GM13977 (cell line): ENCODE measurements at regions not wholly inside any gene's neighbourhood (a gene's known extent, or its start where the extent isn't known, plus 50 kb on each side); places are given as distances from the start of the nearest gene placed in this dataset.

Experiments used
- DNase-seq: peaks from one replicate; pipeline ENCODE4 v3.0.0; 2012; ENCODE audit warnings: low spot score
- in situ Hi-C: fragments of 300-500 bp; cut with MboI; formaldehyde crosslinking; loops from one replicate; pipeline ENCODE4 v1.12.0; 2022; ENCODE audit warnings: low sequenced_read_pairs, low pct_unique_long_range_greater_than_20kb, mixed read lengths, inconsistent platforms; ENCODE audit not compliant: unreplicated experiment
- TF ChIP-seq, protein P1 (sequence below): IDR thresholded peaks from 2 replicates; pipeline ENCODE4 v1.5.1; 2012; ENCODE audit warnings: mild to moderate bottlenecking, control low read depth; ENCODE audit not compliant: insufficient read depth; ENCODE audit errors: extremely low read depth, missing control alignments

GRCh38 chr5:93017376-93017775 lies 563.6 kb downstream of the NR2F1-AS1 start:
- in situ Hi-C loops, result no loop called here

DNA sequence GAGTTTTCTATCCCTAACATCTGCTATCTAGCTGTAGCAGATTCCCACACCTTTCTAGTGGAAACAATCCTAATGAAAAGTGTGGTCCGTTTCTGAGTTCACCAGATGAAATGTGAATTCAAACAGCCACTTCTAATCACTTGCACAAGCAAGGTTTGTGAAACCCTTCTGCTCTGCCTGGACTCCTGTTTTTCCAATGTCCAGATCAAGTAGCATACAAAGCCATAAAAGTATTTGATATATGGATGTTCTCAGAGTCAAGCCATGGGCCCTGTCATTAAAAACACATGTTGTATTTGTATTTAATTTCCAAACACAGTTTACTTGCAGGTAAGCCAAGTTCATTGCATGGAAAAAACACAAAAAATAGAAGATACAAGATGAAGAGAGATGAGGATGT lies 570.4 kb downstream of the NR2F1-AS1 start:
- in situ Hi-C loops, result no loop called here
- no peak for DNase-seq
- TF ChIP-seq, protein P1, sequence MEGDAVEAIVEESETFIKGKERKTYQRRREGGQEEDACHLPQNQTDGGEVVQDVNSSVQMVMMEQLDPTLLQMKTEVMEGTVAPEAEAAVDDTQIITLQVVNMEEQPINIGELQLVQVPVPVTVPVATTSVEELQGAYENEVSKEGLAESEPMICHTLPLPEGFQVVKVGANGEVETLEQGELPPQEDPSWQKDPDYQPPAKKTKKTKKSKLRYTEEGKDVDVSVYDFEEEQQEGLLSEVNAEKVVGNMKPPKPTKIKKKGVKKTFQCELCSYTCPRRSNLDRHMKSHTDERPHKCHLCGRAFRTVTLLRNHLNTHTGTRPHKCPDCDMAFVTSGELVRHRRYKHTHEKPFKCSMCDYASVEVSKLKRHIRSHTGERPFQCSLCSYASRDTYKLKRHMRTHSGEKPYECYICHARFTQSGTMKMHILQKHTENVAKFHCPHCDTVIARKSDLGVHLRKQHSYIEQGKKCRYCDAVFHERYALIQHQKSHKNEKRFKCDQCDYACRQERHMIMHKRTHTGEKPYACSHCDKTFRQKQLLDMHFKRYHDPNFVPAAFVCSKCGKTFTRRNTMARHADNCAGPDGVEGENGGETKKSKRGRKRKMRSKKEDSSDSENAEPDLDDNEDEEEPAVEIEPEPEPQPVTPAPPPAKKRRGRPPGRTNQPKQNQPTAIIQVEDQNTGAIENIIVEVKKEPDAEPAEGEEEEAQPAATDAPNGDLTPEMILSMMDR, result no peak

More at GRCh38 chr5:93017376-93017775, 563.6 kb downstream of the NR2F1-AS1 start:
- TF ChIP-seq, protein P1, result no peak
- no peak for DNase-seq

GRCh38 chr5:93010037-93010436 lies 571.0 kb downstream of the NR2F1-AS1 start:
- TF ChIP-seq, protein P1, result no peak
- in situ Hi-C loops, result no loop called here

DNA sequence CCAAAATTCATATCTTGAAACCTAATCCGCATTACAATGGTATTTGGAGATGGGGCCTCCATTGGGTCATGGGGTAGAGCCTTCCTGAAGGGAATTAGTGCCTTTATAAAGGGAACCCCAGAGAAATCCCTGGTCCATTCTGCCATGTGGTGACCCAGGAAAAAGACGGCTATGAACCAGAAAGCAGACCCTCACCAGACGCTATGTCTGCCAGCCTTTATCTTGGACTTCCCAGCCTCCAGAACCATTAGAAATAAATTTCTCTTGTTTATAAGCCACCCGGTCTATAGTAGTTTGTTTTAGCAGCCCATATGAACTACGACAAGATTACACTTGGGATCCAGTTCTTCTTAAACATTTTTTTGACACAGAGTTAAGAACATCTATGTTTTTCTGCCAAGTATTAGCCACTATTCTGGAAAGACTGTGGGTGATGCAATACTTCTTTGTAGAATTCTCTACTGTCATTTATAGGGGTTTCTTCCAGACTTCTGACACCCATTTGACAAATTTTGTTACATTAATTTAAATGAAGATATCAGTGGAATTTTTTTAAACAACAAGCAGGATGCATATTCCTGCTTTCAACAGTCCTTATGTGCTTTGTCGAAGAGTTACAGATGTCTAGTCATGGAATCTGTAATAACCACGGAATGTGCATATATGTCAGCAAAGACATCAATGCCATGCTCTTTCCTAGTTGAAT lies 572.4 kb downstream of the NR2F1-AS1 start:
- in situ Hi-C loops, result no loop called here
- no peak for DNase-seq
- TF ChIP-seq, protein P1, result no peak

More at GRCh38 chr5:93010037-93010436, 571.0 kb downstream of the NR2F1-AS1 start:
- no peak for DNase-seq

DNA sequence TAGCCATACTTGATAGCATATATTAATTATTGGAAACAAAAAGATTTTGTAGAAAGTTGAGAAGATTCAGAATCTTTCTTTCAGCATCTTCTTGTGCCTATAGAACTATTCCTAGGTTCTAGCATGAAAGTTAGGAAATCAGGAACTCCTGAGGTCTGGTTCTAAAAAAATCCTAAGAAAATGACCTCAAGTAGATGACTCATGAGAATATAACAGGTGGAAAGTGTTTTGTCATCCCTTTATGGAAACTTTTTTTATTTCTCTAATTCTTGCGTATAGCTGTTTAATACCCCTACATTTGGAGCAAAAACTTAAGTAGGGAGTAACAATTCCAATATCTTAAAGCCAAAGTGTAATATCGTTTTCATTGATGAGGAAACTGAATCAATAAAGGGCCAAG lies 574.1 kb downstream of the NR2F1-AS1 start:
- TF ChIP-seq, protein P1, result no peak
- DNase-seq, result no peak
- in situ Hi-C loops, result no loop called here

DNA sequence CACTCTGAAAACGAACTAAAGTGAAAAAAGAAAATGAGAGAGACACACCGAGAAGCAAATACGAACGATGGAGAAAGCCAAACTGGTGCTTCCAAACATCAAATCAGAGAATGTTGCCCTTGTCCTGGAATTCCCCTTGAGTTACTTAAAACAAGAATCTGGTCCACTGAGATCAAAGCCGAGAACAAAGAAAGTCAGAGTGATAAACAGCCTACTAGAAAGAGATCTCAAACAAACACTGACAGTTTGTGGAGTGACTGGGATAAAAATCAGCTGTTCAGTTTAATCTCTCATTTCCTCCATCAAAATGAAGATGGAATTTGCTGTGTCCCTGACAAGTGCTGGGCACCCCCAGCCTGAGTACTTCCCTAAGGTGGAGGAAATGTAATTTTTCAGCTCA lies 582.6 kb downstream of the NR2F1-AS1 start:
- in situ Hi-C loops, result no loop called here
- TF ChIP-seq, protein P1, result no peak
- no peak for DNase-seq

DNA sequence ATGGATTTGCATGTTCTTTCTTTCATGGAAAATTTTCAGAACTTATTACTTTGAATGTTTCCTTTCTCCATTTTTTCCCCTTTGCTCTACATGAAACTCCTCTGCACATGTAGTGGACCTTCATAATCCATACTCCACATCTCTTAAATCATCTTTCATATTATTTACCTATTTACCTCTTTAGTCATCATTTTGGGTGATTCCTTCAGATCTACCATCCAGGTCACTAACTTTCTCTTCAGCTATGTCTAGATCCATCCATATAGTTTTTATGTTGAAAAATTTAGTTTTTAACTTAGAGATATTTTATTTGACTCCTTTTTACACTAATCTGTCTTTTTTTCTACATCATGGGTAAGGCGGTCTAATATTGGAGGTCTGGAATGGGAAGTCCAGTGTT lies 586.6 kb downstream of the NR2F1-AS1 start:
- in situ Hi-C loops, result no loop called here
- DNase-seq, result no peak
- TF ChIP-seq, protein P1, result no peak
